IPS-NIHi11 (cell line): ENCODE measurements at regions not wholly inside any gene's neighbourhood (a gene's known extent, or its start where the extent isn't known, plus 50 kb on each side); places are given as distances from the start of the nearest gene placed in this dataset.

Experiments
- DNase-seq: peaks from one replicate; pipeline ENCODE4 v3.0.0; 2012; ENCODE audit warnings: mixed read lengths, low spot score

DNA sequence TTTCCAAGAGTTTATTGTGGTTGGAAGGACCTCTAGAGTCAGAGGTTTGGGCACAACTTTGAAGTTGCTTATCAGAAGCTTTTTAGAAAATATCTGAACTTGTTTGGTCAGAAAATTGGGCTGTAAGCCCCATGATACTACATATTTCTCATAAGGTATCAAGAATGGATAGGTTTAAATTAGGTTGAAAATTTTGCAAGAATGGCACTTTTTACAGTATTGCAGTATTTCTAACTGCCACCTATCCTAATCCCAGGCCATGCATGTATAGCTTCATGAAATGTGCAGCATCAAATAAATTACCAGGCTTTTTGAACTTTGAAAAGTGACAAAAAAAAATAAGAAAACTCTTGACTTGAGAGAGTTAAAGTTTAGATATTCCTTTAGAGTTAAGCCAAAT lies 367.2 kb downstream of the FIGN start:
- DNase-seq = no peak

DNA sequence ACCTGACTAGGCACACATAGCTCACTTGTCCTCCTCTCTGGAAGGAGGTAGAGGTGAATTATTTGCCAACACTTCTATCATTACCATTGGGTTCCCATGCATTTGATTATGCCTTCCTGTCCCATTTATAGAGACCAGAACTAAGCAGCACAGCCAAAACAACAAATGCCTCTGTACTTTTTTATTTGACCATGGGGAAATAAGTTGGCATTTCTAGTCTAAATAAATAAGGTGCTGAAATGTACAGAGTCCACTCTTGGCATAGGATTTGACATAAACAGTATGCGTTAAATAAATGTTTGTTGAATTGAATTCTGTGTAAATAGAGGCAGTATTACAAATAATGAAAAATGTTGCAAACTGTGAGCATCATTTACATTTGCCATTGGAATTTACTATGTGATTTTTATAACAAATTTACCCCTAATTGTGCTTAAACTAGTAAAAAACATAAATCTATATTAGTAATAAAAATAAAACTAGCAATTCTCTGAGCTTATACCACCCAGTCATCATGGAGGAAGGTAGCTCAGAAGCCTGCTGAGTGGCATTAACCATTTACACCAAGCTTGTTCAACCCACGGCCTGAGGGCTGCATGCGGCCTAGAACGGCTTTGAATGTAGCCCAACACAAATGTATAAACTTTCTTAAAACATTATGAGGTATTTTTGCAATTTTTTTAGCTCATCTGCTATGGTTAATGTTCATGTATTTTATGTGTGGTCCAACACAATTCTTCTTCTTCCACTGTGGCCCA lies 367.8 kb downstream of the FIGN start:
- no peak for DNase-seq

DNA sequence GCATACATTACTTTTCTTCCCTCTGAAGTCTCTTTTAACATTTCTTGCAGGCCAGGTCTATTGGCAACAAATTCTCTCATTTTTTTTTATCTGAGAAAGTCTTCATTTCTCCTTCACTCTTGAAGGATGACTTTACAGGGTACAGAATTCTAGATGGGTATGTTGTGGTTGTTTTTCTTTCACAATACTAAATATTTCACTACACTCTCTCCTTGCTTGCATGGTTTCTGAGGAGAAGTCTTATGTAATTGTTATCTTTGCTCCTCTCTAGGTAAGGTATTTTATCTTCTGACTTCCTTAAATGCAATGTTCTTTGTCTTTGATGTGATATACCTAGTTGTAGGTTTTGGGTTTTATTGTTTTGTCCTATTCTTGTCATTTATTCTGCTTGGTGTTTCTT lies 371.1 kb downstream of the FIGN start:
- DNase-seq = no peak

DNA sequence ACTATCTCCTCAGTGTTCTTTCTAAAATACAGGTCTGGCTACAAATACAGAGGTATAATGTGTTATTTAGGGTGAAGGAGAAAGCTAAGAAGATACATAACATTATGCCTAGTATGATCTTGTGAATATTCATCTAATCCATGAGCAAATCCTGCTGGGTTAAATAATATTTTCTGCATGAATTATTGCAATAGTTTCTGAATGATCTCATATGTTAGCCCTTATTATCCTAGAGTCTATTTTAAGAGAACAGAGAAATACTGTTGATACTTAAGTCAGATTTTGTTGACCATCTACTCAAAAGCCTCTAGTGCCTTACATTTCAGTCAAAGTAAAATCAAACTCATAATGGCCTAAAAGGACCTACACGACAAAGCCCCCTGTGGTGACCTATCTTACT lies 382.3 kb downstream of the FIGN start:
- DNase-seq = no peak

DNA sequence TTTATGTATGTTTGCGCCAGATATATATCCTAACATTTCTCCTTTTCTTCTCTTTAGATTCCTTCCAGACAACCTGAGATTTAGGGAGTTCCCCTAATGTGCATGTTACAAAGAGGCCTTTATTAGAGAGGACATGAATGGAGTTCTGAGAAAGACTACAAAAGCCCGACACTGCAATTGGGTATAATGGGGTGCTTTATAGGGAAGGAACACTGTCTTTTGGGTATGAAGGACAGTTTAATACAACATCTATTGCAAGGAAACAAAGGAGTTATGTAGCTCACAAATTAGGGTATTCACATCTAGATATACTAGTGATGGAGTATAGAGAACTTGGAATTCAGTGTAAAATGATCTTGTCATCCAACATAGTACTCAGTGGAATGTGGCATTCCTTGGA lies 383.8 kb downstream of the FIGN start:
- no peak for DNase-seq

DNA sequence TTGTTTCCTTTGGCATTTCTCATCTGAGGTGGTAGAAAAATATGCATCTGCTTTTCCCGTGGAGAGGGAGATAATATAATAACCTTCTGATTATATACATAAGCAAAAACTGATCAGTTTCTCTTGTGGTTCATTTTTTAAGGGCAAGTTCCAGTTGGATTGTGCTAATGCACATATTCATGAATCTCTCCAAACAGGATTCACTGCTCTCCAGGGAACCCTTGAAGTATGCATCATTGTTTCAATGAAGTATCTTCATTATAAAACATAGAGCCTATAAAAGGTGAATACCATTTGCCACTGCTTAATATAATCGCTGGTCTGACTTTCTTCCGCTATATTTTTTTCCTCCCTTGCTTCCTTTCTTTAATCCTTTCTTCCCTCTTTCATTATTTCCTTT lies 384.7 kb downstream of the FIGN start:
- DNase-seq = no peak

DNA sequence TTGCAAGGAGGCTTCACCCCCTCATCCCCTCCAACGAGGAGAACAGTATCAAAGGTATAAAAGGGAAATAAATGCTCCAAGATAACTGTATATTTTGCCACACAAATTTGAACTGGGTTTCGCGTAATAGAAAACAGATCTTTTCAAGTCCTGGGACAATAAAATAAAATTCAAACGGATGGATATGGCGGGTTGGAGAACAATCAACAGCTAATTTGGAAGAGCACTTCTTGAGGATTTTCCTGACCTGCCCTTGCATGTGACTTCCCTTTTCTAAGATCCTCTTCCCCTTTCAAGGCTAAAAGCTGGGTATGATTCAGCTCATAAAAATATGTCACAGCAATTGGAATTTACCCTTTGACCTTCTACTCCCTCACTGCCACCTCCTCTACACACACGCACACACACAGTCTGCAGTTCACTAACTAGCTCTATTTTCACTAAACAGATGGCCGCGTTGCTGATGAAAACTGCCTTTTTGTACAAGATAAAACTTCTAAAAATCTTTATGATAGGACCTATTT lies 386.9 kb downstream of the FIGN start:
- no peak for DNase-seq

DNA sequence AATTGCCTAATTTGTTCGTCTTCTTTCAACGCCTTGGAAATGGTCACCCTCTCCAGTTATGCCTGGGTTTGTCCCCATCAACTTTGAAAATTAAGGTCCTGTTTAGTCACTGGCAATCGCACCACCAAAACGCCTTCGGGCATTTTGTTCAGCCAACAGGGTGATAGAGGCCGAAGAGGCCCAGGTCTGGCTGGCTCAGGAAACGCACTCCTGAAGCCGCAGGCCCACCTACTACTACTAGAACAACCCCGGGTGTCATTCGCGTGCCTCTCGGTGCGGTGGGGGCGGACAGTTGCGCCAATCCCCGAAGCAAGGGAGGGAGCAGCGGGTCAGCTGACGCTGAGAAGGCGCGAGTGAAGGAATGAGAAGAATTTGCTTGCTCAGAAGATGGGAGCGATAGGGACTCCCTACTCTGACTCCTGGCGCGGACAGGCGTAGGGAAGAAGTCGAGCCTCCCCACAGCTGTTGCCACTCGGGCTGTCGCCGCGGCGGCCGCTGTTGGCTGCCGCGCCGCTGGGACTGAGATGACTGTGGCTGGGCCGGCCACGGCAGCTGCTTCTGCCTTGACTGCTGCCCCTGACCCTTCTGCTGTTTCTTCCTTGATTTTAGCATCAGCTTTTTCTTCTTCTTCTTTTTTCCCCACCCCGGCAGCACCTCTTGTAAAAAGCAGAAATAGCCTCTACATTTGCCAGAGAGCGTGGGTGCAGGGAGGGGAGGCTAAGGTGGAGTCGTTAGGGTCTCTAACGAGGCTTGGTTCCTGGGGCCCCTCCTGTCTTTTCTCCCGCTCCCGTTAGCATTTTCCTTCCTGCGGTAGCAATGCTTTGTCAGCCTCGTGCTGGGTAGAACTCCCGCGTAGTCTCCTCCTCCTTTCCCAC lies 387.6 kb downstream of the FIGN start:
- peak; percentile 74 for DNase-seq

DNA sequence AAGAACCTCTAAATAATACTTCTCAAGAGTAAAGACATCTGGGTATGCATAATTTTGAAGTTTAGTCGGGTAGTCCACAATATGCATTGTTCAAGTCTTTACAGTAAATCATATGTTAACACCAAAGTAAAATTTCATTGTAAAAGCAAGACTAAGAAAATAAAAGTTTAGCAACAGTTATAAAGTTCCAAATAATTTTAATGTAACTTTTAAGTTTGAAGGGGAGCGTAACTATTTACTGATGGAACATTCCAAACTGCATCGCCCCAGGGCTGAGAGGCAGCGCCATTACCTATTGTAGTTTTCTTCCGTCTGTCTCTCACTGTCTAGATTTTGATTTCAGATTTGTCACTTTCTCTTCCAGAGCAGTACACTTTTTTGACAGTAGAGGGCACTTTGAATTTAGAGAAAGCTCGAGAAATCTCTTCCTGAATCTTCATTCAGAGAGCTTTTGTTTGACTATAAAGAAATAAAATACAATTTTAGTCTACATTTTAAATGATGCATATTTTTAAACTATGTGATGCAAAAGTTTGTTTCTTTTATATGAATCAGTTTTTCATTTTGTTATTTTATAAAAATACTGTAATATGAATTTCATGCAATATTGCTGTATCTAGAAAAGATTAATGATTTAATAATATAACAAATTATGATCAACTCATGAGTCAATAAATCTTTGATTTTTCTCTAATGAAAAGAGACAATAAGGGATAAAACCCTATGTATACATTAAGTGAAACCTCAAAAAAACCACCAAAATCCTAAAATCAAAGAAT lies 389.8 kb downstream of the FIGN start:
- peak; percentile 25 for DNase-seq

DNA sequence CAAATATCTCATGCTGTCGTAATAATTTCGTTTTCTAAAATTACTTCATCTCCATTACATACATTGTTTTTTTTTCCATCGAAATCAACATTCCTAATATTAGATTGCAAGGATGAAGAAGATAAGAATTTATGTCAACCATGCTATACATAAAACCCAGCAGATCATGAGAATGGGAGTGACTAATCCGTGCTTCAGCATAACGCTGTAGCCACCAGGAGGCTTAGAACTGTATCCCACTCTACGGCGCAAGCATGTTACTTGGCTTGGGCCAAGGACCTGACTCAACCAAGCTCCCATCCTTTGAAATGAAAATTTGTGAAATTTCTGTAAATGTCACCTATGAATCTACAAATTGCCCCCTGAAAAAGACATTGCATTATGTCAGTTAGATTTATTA lies 392.5 kb downstream of the FIGN start:
- no peak for DNase-seq

DNA sequence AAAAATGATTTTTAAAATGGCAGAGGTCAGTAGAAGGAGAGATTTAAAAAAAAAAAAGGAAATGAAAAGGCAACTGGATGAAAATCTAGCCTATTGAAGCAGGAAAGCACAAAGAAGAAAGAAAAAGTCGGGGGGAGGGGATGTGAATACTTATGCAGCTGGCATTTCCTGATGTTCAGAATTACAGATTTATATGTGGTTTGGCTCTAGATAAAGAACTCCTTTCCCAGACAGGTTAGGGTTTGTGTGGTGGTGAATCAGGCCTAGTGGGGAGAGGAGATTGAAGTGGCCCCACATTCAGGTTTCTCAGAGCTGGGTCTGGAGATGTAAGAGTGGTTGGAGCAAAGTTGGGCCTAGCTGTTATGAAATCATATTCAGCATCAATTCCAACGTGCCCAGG lies 394.4 kb downstream of the FIGN start:
- no peak for DNase-seq

DNA sequence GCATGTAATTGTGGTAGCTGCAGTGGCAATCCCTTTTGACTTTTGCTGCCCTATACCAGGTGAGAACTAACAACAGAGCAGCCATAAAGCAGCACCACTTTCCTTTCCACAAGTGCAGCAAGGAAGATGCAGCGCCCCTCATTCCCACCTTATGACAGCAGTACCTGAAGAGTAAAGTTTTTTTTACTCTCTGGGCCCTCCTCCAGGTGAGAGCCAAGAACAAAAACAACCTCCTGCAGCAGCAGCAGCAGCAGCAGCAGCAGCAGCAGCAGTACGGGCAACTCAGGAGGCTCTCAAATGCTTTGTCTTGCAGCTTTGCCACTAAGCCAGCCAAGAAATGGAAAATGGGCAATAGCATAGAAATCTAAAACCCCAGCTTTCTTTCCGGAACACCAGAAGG lies 397.5 kb downstream of the FIGN start:
- no peak for DNase-seq

DNA sequence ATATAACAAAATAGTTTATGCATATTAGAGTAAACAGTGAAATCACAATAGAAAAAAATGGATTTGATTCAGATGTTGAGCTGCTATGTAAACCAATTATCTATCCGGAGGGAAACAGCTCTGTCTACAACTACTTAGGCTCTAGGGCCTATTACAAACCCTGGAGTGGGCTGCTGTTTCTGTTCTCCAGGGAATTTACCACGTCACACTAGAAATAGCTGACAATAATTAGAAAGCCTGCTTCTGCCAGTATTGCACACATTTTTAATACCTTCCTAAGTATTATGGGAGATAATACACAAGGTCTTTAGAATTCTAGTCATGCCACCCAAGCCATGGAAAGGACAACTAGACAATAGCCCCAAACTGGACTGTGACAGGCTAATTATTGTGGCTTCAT lies 411.1 kb downstream of the FIGN start:
- no peak for DNase-seq

DNA sequence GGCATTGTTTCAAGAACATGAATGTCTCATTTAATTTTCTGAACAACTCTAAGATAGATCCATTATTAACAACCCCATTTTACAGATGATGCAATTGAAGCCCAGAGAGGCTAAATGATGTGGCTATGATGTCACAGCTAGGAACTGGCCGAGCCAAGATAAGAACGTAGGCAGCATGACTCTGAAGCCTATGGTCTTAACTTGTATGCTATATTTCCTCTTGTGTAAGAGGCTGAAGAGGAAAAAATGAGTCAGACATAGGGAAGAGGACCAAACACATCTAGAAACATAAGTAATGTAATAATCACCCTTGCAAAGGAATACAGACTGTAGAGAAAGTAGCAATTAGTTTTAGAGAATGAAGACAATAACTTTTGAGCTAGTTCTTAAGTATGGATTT lies 416.8 kb downstream of the FIGN start:
- no peak for DNase-seq

DNA sequence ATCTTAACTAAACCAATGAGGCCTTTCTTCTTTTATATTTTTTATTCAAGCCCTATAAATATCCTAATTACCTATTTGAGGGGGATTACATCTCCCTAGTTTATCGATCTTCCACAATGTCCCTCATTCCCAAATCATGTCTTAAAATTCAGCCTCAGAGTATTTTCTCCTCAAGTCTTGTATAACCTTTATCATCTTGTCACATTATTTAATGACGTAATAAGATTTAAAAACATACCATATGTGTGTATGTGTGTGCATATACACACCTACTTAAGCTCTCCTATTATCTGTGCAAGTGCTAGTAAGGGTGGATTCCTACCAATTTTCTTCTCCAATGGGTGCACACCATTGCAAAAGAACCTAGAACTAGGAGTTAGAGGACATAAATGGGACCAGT lies 421.1 kb downstream of the FIGN start:
- no peak for DNase-seq

DNA sequence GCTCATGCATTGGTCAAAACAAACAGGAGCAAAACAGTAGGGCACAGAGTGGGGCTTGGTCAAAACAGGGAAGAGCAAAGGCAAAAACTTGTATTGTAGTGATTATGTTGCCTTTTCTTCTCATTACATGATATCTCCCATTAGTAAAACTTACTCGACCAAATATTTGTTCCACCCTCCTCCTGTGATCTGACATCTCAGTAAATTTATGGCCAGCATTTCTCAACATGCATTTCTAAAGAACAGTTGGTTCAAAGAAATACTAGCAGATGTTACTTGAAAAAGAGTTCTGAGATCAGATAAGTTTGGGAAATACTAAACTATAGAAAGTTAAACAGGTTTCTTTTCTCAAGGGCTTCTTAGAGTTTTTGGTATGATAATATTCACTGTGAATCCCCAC lies 423.1 kb downstream of the FIGN start:
- no peak for DNase-seq

DNA sequence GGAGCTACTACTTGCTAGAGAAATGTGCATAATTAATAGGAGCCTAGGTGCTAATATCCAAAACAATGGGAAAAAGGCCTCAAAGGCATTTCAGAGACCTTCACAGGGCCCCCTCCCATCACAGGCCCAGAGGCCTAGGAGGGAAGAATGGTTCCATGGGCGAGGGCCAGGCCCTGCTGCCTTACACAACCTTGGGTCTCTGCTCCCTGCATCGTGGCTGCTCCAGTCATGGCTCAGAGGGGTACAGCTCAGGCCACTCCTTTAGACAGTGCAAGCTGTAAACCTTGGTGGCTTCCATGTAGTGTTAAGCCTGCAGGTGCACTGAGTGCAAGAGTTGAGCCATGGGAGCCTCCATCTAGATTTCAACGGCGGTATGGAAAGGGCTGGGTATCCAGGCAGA lies 429.2 kb downstream of the FIGN start:
- no peak for DNase-seq

DNA sequence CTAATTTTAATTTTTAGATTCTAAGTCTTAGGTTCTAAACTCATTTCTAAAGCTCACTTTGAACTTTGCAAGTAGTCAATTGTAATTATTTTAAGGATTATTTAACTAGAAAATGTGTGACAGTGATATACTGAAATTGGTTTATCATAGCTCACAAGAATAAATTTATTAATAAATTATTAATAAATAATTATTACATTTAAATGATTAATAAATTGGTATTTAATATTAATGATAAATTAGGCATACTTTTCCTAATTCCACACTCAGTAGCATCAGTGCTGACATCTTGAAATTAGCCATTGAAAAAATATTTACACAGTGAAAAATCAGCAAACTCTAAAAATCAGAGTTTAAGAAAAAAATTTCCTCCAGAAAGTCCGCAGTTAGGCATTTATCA lies 433.7 kb downstream of the FIGN start:
- DNase-seq = no peak

DNA sequence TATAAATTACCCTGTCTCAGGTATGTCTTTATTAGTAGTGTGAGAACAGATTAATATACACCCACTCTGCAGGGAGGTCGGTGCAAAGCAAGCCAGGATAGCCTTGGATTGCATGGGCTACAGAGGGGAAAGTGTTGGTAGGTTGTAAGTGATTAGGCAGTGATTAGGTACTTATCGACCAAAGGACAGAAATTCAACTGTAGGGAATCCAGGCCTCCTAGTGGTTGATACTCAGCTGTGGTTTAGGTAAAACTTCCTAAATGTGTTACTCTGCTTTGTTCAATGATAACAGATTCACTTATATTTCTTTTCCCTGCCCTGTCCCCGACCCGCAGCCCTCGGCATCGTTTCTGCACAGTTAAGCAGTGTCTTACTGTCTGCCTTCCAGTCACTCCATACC lies 444.0 kb downstream of the FIGN start:
- no peak for DNase-seq

DNA sequence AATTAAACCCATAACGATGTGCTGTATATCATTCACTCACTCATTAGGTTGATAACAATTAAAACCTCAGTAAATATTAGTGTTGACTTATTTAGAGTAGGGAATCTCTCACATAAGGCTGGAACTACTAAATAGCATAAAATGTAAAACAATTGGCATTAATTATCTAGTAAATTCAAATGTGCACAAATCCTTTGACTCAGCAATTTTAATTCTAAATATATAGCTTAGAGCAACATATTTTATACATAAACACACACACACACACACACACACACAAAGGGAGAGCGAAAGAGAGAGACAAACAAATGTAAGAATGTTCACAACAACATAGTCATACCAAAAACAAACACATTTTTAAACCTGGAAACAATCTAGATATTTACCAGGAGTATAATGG lies 443.1 kb upstream of the KCNH7 start:
- no peak for DNase-seq

DNA sequence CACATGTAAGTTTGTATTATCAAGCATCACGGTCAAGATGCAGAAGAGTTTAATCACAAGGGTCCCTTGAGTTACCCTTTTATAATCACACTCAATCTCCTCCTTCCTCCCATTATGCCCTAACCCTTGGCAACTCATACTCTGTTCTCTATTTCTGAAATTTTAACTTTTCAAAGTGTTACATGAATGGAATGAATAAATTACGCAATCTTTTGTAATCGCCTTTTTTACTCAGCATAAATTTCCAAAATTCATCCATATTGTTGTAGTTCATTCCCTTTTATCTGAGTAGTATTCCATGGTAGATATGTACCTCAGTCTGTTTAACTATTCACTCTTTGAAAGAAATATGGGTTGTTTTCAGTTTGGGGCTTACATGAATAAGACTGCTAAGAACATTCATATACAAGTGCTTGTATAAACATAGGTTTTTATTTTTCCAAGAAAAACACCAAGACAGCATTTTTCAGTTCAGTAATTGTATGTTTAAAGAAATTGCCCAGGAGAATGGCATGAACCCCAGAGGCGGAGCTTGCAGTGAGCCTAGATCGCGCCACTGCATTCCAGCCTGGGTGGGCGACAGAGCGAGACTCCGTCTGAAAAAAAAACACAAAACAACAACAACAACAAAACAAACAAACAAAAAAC lies 430.9 kb upstream of the KCNH7 start:
- no peak for DNase-seq

DNA sequence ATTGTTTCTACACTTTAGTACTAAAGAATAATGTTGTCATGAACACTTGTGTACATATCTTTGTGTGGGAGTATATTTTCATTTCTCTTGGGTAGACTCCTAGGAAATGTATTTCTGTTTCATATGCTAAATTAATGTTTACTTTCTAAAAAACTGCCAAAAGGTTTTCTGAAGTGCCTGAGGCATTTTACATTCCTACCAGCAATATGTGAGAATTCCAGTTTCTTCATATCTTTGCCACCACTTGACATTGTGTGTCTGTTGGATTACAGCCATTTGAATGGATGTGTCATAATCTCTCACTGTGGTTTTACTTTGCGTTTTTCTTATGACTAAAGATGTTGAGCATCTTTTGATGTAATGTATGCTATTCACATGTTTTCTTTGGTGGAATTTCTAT lies 428.2 kb upstream of the KCNH7 start:
- no peak for DNase-seq
